H1 (cell line): ENCODE measurements at regions not wholly inside any gene's neighbourhood (a gene's known extent, or its start where the extent isn't known, plus 50 kb on each side); places are given as distances from the start of the nearest gene placed in this dataset.

Experiments
- CTCF ChIA-PET: fragments of 300-600 bp; sonication (Branson Sonifier 250); formaldehyde crosslinking; loops from one replicate; lab custom pipeline; 2021; ENCODE audit not compliant: partially characterized antibody; lab: Charles Lee
- POLR2A ChIA-PET: fragments of 300-600 bp; sonication (Branson Sonifier 250); formaldehyde crosslinking; loops from one replicate; lab custom pipeline; 2021; ENCODE audit warnings: inconsistent platforms; ENCODE audit not compliant: partially characterized antibody; lab: Charles Lee
- DNase-seq, 2 experiments: peaks; one replicate each; pipeline versions ENCODE4 v3.0.0 to v3.0.0-alpha.2; 2010 to 2022; ENCODE audit warnings: low spot score in 2 of 2, low read depth in 1 of 2, mixed read lengths in 1 of 2
- FAIRE-seq: peaks from 2 replicates; lab custom pipeline; 2011; peaks lifted over from hg19 to GRCh38; lab: Jason Lieb, UNC
- H2AFZ ChIP-seq: 2 replicates; pipeline ENCODE4 v1.8.1; 2012; ENCODE audit warnings: low read length, inconsistent platforms
- H2AK5ac ChIP-seq: 2 replicates; pipeline ENCODE4 v1.6.1; 2013; ENCODE audit warnings: low read depth, low read length
- H2BK120ac ChIP-seq: replicated peaks from 2 replicates; pipeline ENCODE3; 2013; ENCODE audit warnings: low read depth, low read length, inconsistent platforms
- H2BK12ac ChIP-seq: 2 replicates; pipeline ENCODE4 v1.6.1; 2013; ENCODE audit warnings: low read depth, low read length
- H2BK15ac ChIP-seq: 2 replicates; pipeline ENCODE4 v1.6.1; 2013; ENCODE audit warnings: low read length
- H2BK20ac ChIP-seq: 2 replicates; pipeline ENCODE4 v1.6.1; 2013; ENCODE audit warnings: low read length
- H2BK5ac ChIP-seq: 2 replicates; pipeline ENCODE4 v1.6.1; 2013; ENCODE audit warnings: low read depth, low read length
- H3K14ac ChIP-seq: 2 replicates; pipeline ENCODE4 v1.6.1; 2013; ENCODE audit warnings: inconsistent platforms; ENCODE audit not compliant: insufficient read length
- H3K18ac ChIP-seq: 2 replicates; pipeline ENCODE4 v1.6.1; 2013; ENCODE audit warnings: low read length; ENCODE audit errors: extremely low read depth
- H3K23ac ChIP-seq: 2 replicates; pipeline ENCODE4 v1.6.1; 2013; ENCODE audit warnings: inconsistent platforms; ENCODE audit not compliant: insufficient read length
- H3K23me2 ChIP-seq: 2 replicates; pipeline ENCODE4 v1.6.1; 2013; ENCODE audit warnings: low read depth, low read length
- H3K27ac ChIP-seq: 2 replicates; pipeline ENCODE4 v1.6.1; 2011; ENCODE audit warnings: low read depth, low read length, inconsistent platforms
- H3K27me3 ChIP-seq, 4 experiments: replicated peaks in 1 of 4; 1 replicate in 1 of 4; 2 replicates in 3 of 4; pipeline versions ENCODE4 v1.6.1 to v1.8.1; 2011 to 2013; ENCODE audit warnings: low read length in 3 of 4, mild to moderate bottlenecking in 3 of 4, inconsistent platforms in 2 of 4, mixed read lengths in 2 of 4, moderate library complexity in 1 of 4; ENCODE audit not compliant: control insufficient read depth in 3 of 4, insufficient read depth in 3 of 4; ENCODE audit errors: extremely low read depth in 1 of 4
- H3K36me3 ChIP-seq, 4 experiments: 2 replicates each; pipeline versions ENCODE4 v1.6.1 to v1.8.1; 2011 to 2013; ENCODE audit warnings: mild to moderate bottlenecking in 4 of 4, low read length in 3 of 4, moderate library complexity in 2 of 4, control low read depth in 1 of 4, inconsistent platforms in 1 of 4; ENCODE audit not compliant: insufficient read depth in 4 of 4, control insufficient read depth in 2 of 4
- H3K4ac ChIP-seq: replicated peaks from 2 replicates; pipeline ENCODE3; 2013; ENCODE audit warnings: low read length, low read depth, mixed read lengths, inconsistent platforms; ENCODE audit not compliant: insufficient read length
- H3K4me1 ChIP-seq, 4 experiments: replicated peaks in 1 of 4; 1 replicate in 1 of 4; 2 replicates in 3 of 4; pipeline versions ENCODE4 v1.6.1 to v1.8.1; 2011 to 2013; ENCODE audit warnings: low read length in 3 of 4, inconsistent platforms in 2 of 4, mixed read lengths in 1 of 4; ENCODE audit not compliant: insufficient read depth in 4 of 4, control insufficient read depth in 3 of 4
- H3K4me2 ChIP-seq, 2 experiments: 2 replicates each; pipeline versions ENCODE4 v1.6.1 to v1.8.1; 2011 to 2013; ENCODE audit warnings: low read depth in 2 of 2, low read length in 2 of 2, control low read depth in 1 of 2, inconsistent platforms in 1 of 2, mild to moderate bottlenecking in 1 of 2; ENCODE audit not compliant: insufficient read depth in 1 of 2
- H3K4me3 ChIP-seq, 4 experiments: fragments of 200-600, 300-600 bp in 1 of 4; sonication (generic), shearing (Covaris generic), sonication (Bioruptor Twin) in 1 of 4; 2 replicates each; pipeline versions ENCODE4 v1.5.1 to v1.8.1; 2011 to 2016; ENCODE audit warnings: low read length in 4 of 4, low read depth in 3 of 4, control low read depth in 2 of 4, inconsistent platforms in 2 of 4, mild to moderate bottlenecking in 2 of 4, mixed read lengths in 1 of 4, moderate library complexity in 1 of 4; ENCODE audit not compliant: insufficient read depth in 2 of 4; ENCODE audit errors: extremely low read depth in 1 of 4
- H3K56ac ChIP-seq: replicated peaks from 2 replicates; pipeline ENCODE3; 2013; ENCODE audit warnings: low read depth, mild to moderate bottlenecking, mixed read lengths, low read length, inconsistent platforms; ENCODE audit not compliant: insufficient read length
- H3K79me1 ChIP-seq: 2 replicates; pipeline ENCODE4 v1.6.1; 2013; ENCODE audit warnings: low read depth, low read length, control low read depth
- H3K79me2 ChIP-seq, 2 experiments: 2 replicates each; pipeline versions ENCODE4 v1.6.1 to v1.8.1; 2012 to 2013; ENCODE audit warnings: low read length in 2 of 2, mild to moderate bottlenecking in 2 of 2, inconsistent platforms in 1 of 2; ENCODE audit not compliant: insufficient read depth in 2 of 2, control insufficient read depth in 1 of 2
- H3K9ac ChIP-seq, 4 experiments: replicated peaks in 1 of 4; 1 replicate in 1 of 4; 2 replicates in 3 of 4; pipeline versions ENCODE4 v1.6.1 to v1.8.1; 2011 to 2013; ENCODE audit warnings: low read depth in 3 of 4, low read length in 3 of 4, control low read depth in 2 of 4, mild to moderate bottlenecking in 2 of 4, moderate library complexity in 2 of 4, inconsistent platforms in 1 of 4; ENCODE audit errors: extremely low read depth in 1 of 4
- H3K9me3 ChIP-seq, 2 experiments: 2 replicates each; pipeline versions ENCODE4 v1.6.1 to v1.8.1; 2012 to 2013; ENCODE audit warnings: mild to moderate bottlenecking in 2 of 2, moderate library complexity in 2 of 2, control low read depth in 1 of 2, inconsistent platforms in 1 of 2, low read depth in 1 of 2, low read length in 1 of 2, mixed read lengths in 1 of 2; ENCODE audit not compliant: insufficient read depth in 2 of 2
- H4K20me1 ChIP-seq, 2 experiments: replicated peaks in 1 of 2; 2 replicates each; pipeline versions ENCODE3 to v1.8.1; 2011 to 2013; ENCODE audit warnings: inconsistent platforms in 2 of 2, low read length in 2 of 2, mild to moderate bottlenecking in 1 of 2; ENCODE audit not compliant: insufficient read depth in 2 of 2, control insufficient read depth in 1 of 2
- H4K5ac ChIP-seq: 2 replicates; pipeline ENCODE4 v1.6.1; 2013; ENCODE audit warnings: low read length, low read depth, mixed read lengths, inconsistent platforms; ENCODE audit not compliant: insufficient read length
- H4K8ac ChIP-seq: 2 replicates; pipeline ENCODE4 v1.8.0; 2013; ENCODE audit warnings: mild to moderate bottlenecking, moderate library complexity, low read length, inconsistent platforms; ENCODE audit not compliant: insufficient read depth; ENCODE audit errors: extremely low read depth
- H4K91ac ChIP-seq: replicated peaks from 2 replicates; pipeline ENCODE3; 2013; ENCODE audit warnings: low read length, mixed read lengths, inconsistent platforms; ENCODE audit not compliant: insufficient read length
- EGR1 ChIP-seq: IDR thresholded peaks from 2 replicates; pipeline ENCODE4 v1.6.1; 2011; ENCODE audit warnings: low read depth, low read length, borderline replicate concordance
- GTF2F1 ChIP-seq: IDR thresholded peaks from 2 replicates; pipeline ENCODE4 v1.6.1; 2012; ENCODE audit warnings: low read depth, low read length, improper control_type of control experiment, borderline replicate concordance
- POLR2A ChIP-seq, 2 experiments: IDR thresholded peaks; 1 replicate in 1 of 2; 2 replicates in 1 of 2; pipeline ENCODE4 v1.6.1; 2011; ENCODE audit warnings: low read depth in 2 of 2, low read length in 2 of 2, mild to moderate bottlenecking in 2 of 2; ENCODE audit errors: control extremely low read depth in 1 of 2
- POLR2AphosphoS5 ChIP-seq: IDR thresholded peaks from 2 replicates; pipeline ENCODE4 v1.6.1; 2011; ENCODE audit warnings: low read depth, low read length
- RNF2 ChIP-seq: fragments of 200-900, 300-1000 bp; sonication (generic); IDR thresholded peaks from 2 replicates; pipeline ENCODE4 v1.7.1; 2016; ENCODE audit warnings: borderline replicate concordance, low read depth, mild to moderate bottlenecking, antibody characterized with exemption, low read length; ENCODE audit not compliant: poor library complexity, severe bottlenecking; ENCODE audit errors: missing control alignments
- RXRA ChIP-seq: IDR thresholded peaks from 2 replicates; pipeline ENCODE4 v1.6.1; 2011; ENCODE audit warnings: low read depth, mild to moderate bottlenecking, low read length, moderate library complexity; ENCODE audit not compliant: insufficient read depth
- SP2 ChIP-seq: IDR thresholded peaks from 2 replicates; pipeline ENCODE4 v1.6.1; 2012; ENCODE audit warnings: mild to moderate bottlenecking, low read length, inconsistent platforms
- WGBS, 2 experiments: shearing (Covaris generic) in 1 of 2; methylation state at CpG; one replicate each; pipeline versions ENCODE4 v1.1.6 to v1.1.7; 2013 to 2015; ENCODE audit warnings: low lambda C conversion rate in 2 of 2, mixed read lengths in 2 of 2, inconsistent platforms in 1 of 2, low coverage in 1 of 2, missing lambda C conversion rate in 1 of 2; ENCODE audit not compliant: insufficient replicate concordance in 2 of 2, insufficient coverage in 1 of 2, insufficient read length in 1 of 2; ENCODE audit errors: extremely low coverage in 1 of 2, missing lambda C conversion rate in 1 of 2; 5-methylcytosine and 5-hydroxymethylcytosine counted together

GRCh38 chr3:4233488-4233887 lies 69.7 kb upstream of the SETMAR start:
- DNase-seq = no peak
- Histone ChIP-seq H3K23me2 (no peaks in the 10 kb centered on the region), H2AFZ (no peak overlapping the region), H4K91ac (no peak overlapping the region), H2BK5ac (no peak overlapping the region)
- FAIRE-seq = no peak
- TF ChIP-seq POLR2AphosphoS5 = no peak
- no peak for TF ChIP-seq RXRA
- TF ChIP-seq GTF2F1 = no peak
- TF ChIP-seq SP2 = no peak
- no peak for TF ChIP-seq RNF2
- TF ChIP-seq POLR2A (IDR thresholded peaks at IDR 0.05; ENCODE audit: control extremely low read depth in 1 of 2, low read depth in 2 of 2, low read length in 2 of 2) = no peak
- TF ChIP-seq EGR1 = no peak
- TF ChIP-seq, all 59 proteins: peak for 0
- no peak overlapping the region for H3K4me3 ChIP-seq
- no peak overlapping the region for H3K4me2 ChIP-seq
- H3K23ac ChIP-seq = no peak overlapping the region
- no peaks in the 10 kb centered on the region for H3K9me3 ChIP-seq
- no peak overlapping the region for H2BK20ac ChIP-seq
- H4K20me1 ChIP-seq = no peaks in the 10 kb centered on the region
- H3K79me2 ChIP-seq = no peaks in the 10 kb centered on the region
- no peaks in the 10 kb centered on the region for H3K36me3 ChIP-seq
- H2BK12ac ChIP-seq = no peak overlapping the region
- no peak overlapping the region for H3K14ac ChIP-seq
- H3K4ac ChIP-seq = no peak overlapping the region
- H2AK5ac ChIP-seq = no peak overlapping the region
- CTCF ChIA-PET = interaction anchor here (1.3 kb wide), 1 partner anchor 9 kb away, joined by 3 read pairs; no protein-coding TSS in a partner anchor
- no peak overlapping the region for H2BK120ac ChIP-seq
- no peaks in the 10 kb centered on the region for H3K79me1 ChIP-seq
- no peak overlapping the region for H3K18ac ChIP-seq
- POLR2A ChIA-PET = no interaction called here
- H3K27ac ChIP-seq = no peak overlapping the region
- H4K8ac ChIP-seq = no peak overlapping the region
- H2BK15ac ChIP-seq = no peak overlapping the region
- 66% methylated on average over 2 of the region's 2 CpGs; no CpG with 5 or more reads in 1 of the 2 experiments for WGBS, 2 experiments
- H3K56ac ChIP-seq = no peak overlapping the region
- H3K4me1 ChIP-seq = peaks cover 0 to 3% (median under 1%) of the 10 kb centered on the region in 4 experiments; a peak in 4 of 7 replicates
- H3K27me3 ChIP-seq = peaks cover 2 to 10% (median 8%) of the 10 kb centered on the region in 4 experiments; a peak in 5 of 7 replicates
- H3K9ac ChIP-seq = no peak overlapping the region
- no peak overlapping the region for H4K5ac ChIP-seq
